K562 (cell line): ENCODE measurements at regions not wholly inside any gene's neighbourhood (a gene's known extent, or its start where the extent isn't known, plus 50 kb on each side); places are given as distances from the start of the nearest gene placed in this dataset.

ENCODE experiments used
- ASH1L ChIP-seq: fragments of 450-650 bp; IDR thresholded peaks from 2 replicates; pipeline ENCODE4 v1.6.1; 2018; ENCODE audit warnings: borderline replicate concordance, mild to moderate bottlenecking, low read depth; ENCODE audit not compliant: partially characterized antibody
- CEBPZ ChIP-seq: fragments of 150-350 bp; IDR thresholded peaks from 2 replicates; pipeline ENCODE4 v1.6.1; 2014; ENCODE audit warnings: low read depth, mild to moderate bottlenecking, low read length, borderline replicate concordance
- ELF4 ChIP-seq: fragments of 450-650 bp; formaldehyde crosslinking; IDR thresholded peaks from 2 replicates; pipeline ENCODE4 v1.4.0; 2022; ENCODE audit warnings: missing genetic modification characterization
- HDAC8 ChIP-seq: fragments of 450-650 bp; IDR thresholded peaks from 2 replicates; pipeline ENCODE4 v1.6.1; 2016; ENCODE audit warnings: mild to moderate bottlenecking, missing genetic modification characterization, moderate library complexity, missing compliant biosample characterization
- NFE2 ChIP-seq: IDR thresholded peaks from 2 replicates; pipeline ENCODE4 v1.6.1; 2014; ENCODE audit warnings: antibody characterized with exemption, low read depth
- SFPQ ChIP-seq: fragments of 200-400 bp; formaldehyde crosslinking; IDR thresholded peaks from 2 replicates; pipeline ENCODE4 v1.6.1; 2017; ENCODE audit warnings: mild to moderate bottlenecking, low read depth, low read length, moderate library complexity
- ZNF324 ChIP-seq: fragments of 250-450 bp; sonication (Bioruptor Pico); IDR thresholded peaks from 2 replicates; pipeline ENCODE4 v1.4.0; 2020; ENCODE audit warnings: mild to moderate bottlenecking
- ZSCAN29 ChIP-seq: fragments of 450-650 bp; IDR thresholded peaks from 2 replicates; pipeline ENCODE4 v1.6.1; 2017

DNA sequence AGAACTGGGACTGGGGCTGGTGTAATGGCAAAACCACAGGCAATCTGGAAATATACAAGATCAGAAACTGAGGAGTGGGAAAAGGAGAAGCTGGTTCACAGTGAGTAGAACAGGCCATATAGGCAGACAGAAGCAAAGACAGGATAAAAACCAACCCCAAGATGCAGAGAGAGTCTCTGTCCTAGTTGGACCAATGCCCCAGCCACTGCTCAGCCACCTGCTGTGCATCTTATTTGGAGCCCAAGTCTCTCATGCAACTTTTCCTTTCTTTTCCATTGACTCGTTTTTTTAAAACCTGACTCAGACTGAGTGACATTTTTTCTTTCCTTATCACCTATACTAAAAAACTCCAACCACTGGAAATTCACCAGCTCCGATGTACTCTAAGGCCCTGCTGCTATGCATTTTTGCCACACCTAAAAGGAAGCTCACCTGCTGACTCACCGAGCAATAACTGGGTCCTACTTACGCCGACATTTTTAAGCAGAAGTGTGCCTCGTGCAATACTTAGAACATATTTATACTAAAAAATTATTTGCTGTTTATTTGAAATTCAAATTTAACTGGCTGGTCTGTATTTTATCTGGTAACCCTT is 100.8 kb upstream of the XYLT1 start (continued):
- TF ChIP-seq CEBPZ (no peak), ZNF324 (CRISPR knock-in tag) (no peak), HDAC8 (no peak), NFE2 (no peak), SFPQ (no peak), ASH1L (no peak), ELF4 (CRISPR knock-in tag) (no peak), ZSCAN29 (no peak)
- TF ChIP-seq, all 486 proteins: peak for 0
